Neural progenitor cell (in vitro differentiated cells): ENCODE measurements at regions not wholly inside any gene's neighbourhood (a gene's known extent, or its start where the extent isn't known, plus 50 kb on each side); places are given as distances from the start of the nearest gene placed in this dataset.
A peak's percentile ranks its signal among the peaks of the same experiment; 100 is the strongest.

Experiments
- DNase-seq: peaks from one replicate; pipeline ENCODE4 v3.0.0-alpha.2; 2016; ENCODE audit warnings: low spot score
- H2AFZ ChIP-seq: fragments of 200-600 bp; sonication (generic); replicated peaks from 2 replicates; pipeline ENCODE4 v1.6.1; 2016; ENCODE audit warnings: antibody characterized with exemption
- H3F3A ChIP-seq: fragments of 200-600 bp; sonication (generic); 2 replicates; pipeline ENCODE4 v1.6.1; 2016; ENCODE audit warnings: antibody characterized with exemption, low read depth
- H3K27ac ChIP-seq: fragments of 200-600 bp; sonication (generic); 2 replicates; pipeline ENCODE4 v1.5.1; 2016; ENCODE audit warnings: mild to moderate bottlenecking
- H3K27me3 ChIP-seq: fragments of 200-600 bp; sonication (generic); 2 replicates; pipeline ENCODE4 v1.6.1; 2016; ENCODE audit warnings: mild to moderate bottlenecking, moderate library complexity
- H3K36me3 ChIP-seq: fragments of 200-600 bp; sonication (generic); 2 replicates; pipeline ENCODE4 v1.5.1; 2016
- H3K4me1 ChIP-seq: fragments of 200-600 bp; sonication (generic); 2 replicates; pipeline ENCODE4 v1.6.1; 2016; ENCODE audit warnings: mixed run types
- H3K4me2 ChIP-seq: fragments of 200-600 bp; sonication (generic); 2 replicates; pipeline ENCODE4 v1.6.1; 2016
- H3K4me3 ChIP-seq: fragments of 200-600 bp; sonication (generic); 2 replicates; pipeline ENCODE4 v1.5.1; 2016
- H3K79me2 ChIP-seq: fragments of 200-600 bp; sonication (generic); 2 replicates; pipeline ENCODE4 v1.6.1; 2016; ENCODE audit warnings: low read depth
- H3K9ac ChIP-seq: fragments of 200-600 bp; sonication (generic); 2 replicates; pipeline ENCODE4 v1.6.1; 2016
- H3K9me3 ChIP-seq: fragments of 200-600 bp; sonication (generic); 2 replicates; pipeline ENCODE4 v1.5.1; 2016; ENCODE audit warnings: low read depth
- H4K20me1 ChIP-seq: fragments of 200-600 bp; sonication (generic); 2 replicates; pipeline ENCODE4 v1.6.1; 2016; ENCODE audit warnings: low read depth
- H3K27ac Mint-ChIP-seq: 3 replicates; pipeline ENCODE4 v1.8.0; 2021; ENCODE audit warnings: mixed read lengths
- H3K27me3 Mint-ChIP-seq: 2 replicates; pipeline ENCODE4 v1.8.0; 2022; ENCODE audit warnings: low read depth, mild to moderate bottlenecking, inconsistent platforms, moderate library complexity, mixed read lengths; ENCODE audit not compliant: insufficient read depth
- H3K36me3 Mint-ChIP-seq: 3 replicates; pipeline ENCODE4 v1.8.0; 2021; ENCODE audit warnings: mixed read lengths
- H3K4me1 Mint-ChIP-seq: 3 replicates; pipeline ENCODE4 v1.8.0; 2021; ENCODE audit warnings: mixed read lengths
- H3K4me3 Mint-ChIP-seq: 3 replicates; pipeline ENCODE4 v1.8.0; 2021; ENCODE audit warnings: mild to moderate bottlenecking, moderate library complexity, mixed read lengths
- H3K9me3 Mint-ChIP-seq: 3 replicates; pipeline ENCODE4 v1.8.0; 2020; ENCODE audit warnings: mixed read lengths
- CTCF ChIP-seq: fragments of 200-600 bp; sonication (generic); IDR thresholded peaks from 2 replicates; pipeline ENCODE4 v1.5.1; 2017; ENCODE audit warnings: antibody characterized with exemption, mild to moderate bottlenecking
- EZH2 ChIP-seq: fragments of 200-600 bp; sonication (generic); IDR thresholded peaks from 2 replicates; pipeline ENCODE4 v1.6.1; 2017; ENCODE audit warnings: antibody characterized with exemption, mild to moderate bottlenecking, moderate library complexity
- EZH2phosphoT487 ChIP-seq: fragments of 200-600 bp; sonication (generic); IDR thresholded peaks from 2 replicates; pipeline ENCODE4 v1.6.1; 2017; ENCODE audit warnings: antibody characterized with exemption

GRCh38 chr13:70844391-70845108 is 736.3 kb upstream of the KLHL1 start:
- no peaks in the 10 kb centered on the region for H3K27me3 Mint-ChIP-seq
- H3K4me3 ChIP-seq, result no peak overlapping the region
- H3K9me3 ChIP-seq, result no peaks in the 10 kb centered on the region
- TF ChIP-seq CTCF (no peak), EZH2phosphoT487 (no peak), EZH2 (no peak)
- no peak overlapping the region for H3K4me2 ChIP-seq
- no peaks in the 10 kb centered on the region for H3F3A ChIP-seq
- H4K20me1 ChIP-seq, result no peaks in the 10 kb centered on the region
- peak overlapping the region; percentile 26 for H2AFZ ChIP-seq
- no peaks in the 10 kb centered on the region for H3K9me3 Mint-ChIP-seq
- H3K4me3 Mint-ChIP-seq, result no peak overlapping the region
- no peak overlapping the region for H3K27ac ChIP-seq
- no peaks in the 10 kb centered on the region for H3K4me1 Mint-ChIP-seq
- no peaks in the 10 kb centered on the region for H3K36me3 Mint-ChIP-seq
- H3K4me1 ChIP-seq, result no peaks in the 10 kb centered on the region
- H3K36me3 ChIP-seq, result no peaks in the 10 kb centered on the region
- no peaks in the 10 kb centered on the region for H3K79me2 ChIP-seq
- no peak overlapping the region for H3K27ac Mint-ChIP-seq
- H3K27me3 ChIP-seq, result no peaks in the 10 kb centered on the region
- DNase-seq, result no peak
- no peak overlapping the region for H3K9ac ChIP-seq

- no peaks in the 10 kb centered on the region for H3K36me3 ChIP-seq
- H2AFZ ChIP-seq, result no peak overlapping the region
- no peak for DNase-seq
- H3K4me1 ChIP-seq, result no peaks in the 10 kb centered on the region
- no peak overlapping the region for H3K27ac ChIP-seq
- no peaks in the 10 kb centered on the region for H3F3A ChIP-seq
- no peak overlapping the region for H3K4me3 ChIP-seq
- H4K20me1 ChIP-seq, result no peaks in the 10 kb centered on the region
- no peaks in the 10 kb centered on the region for H3K9me3 Mint-ChIP-seq
- no peaks in the 10 kb centered on the region for H3K9me3 ChIP-seq
- TF ChIP-seq EZH2phosphoT487 (no peak), CTCF (peak; percentile 10), EZH2 (no peak)
- no peaks in the 10 kb centered on the region for H3K79me2 ChIP-seq
- H3K27me3 Mint-ChIP-seq, result no peaks in the 10 kb centered on the region
- H3K36me3 Mint-ChIP-seq, result no peaks in the 10 kb centered on the region
- no peaks in the 10 kb centered on the region for H3K27me3 ChIP-seq
- H3K9ac ChIP-seq, result no peak overlapping the region
- H3K4me2 ChIP-seq, result no peak overlapping the region
- H3K27ac Mint-ChIP-seq, result no peak overlapping the region
- no peaks in the 10 kb centered on the region for H3K4me1 Mint-ChIP-seq
- H3K4me3 Mint-ChIP-seq, result no peak overlapping the region
These were observed 733.9 kb upstream of the KLHL1 start for GRCh38 chr13:70842062-70842644.

GRCh38 chr13:70841240-70842061 is 733.2 kb upstream of the KLHL1 start:
- Histone ChIP-seq H3K4me3 (no peak overlapping the region), H3F3A (no peaks in the 10 kb centered on the region), H3K36me3 (no peaks in the 10 kb centered on the region), H4K20me1 (no peaks in the 10 kb centered on the region), H3K79me2 (no peaks in the 10 kb centered on the region), H3K4me1 (no peaks in the 10 kb centered on the region), H3K27me3 (no peaks in the 10 kb centered on the region), H2AFZ (no peak overlapping the region), H3K4me2 (no peak overlapping the region), H3K9ac (no peak overlapping the region), H3K27ac (no peak overlapping the region), H3K9me3 (no peaks in the 10 kb centered on the region)
- Mint-ChIP-seq H3K4me3 (no peak overlapping the region), H3K27me3 (no peaks in the 10 kb centered on the region), H3K36me3 (no peaks in the 10 kb centered on the region), H3K9me3 (no peaks in the 10 kb centered on the region), H3K27ac (peak overlapping the region; percentile 29), H3K4me1 (no peaks in the 10 kb centered on the region)
- DNase-seq, result no peak
- TF ChIP-seq CTCF (no peak), EZH2phosphoT487 (no peak), EZH2 (no peak)
